ENCODE measurements at regions not wholly inside any gene's neighbourhood (a gene's known extent, or its start where the extent isn't known, plus 50 kb on each side); places are given as distances from the start of the nearest gene placed in this dataset.

- TF ChIP-seq RAD21 (IDR thresholded peaks at IDR 0.05 in 1 of 2, conservative IDR thresholded peaks at IDR 0.05 in 1 of 2; ENCODE audit: low read depth in 2 of 2, low read length in 2 of 2) = no peak
- no peak for TF ChIP-seq CREB1 (IDR thresholded peaks at IDR 0.05)
These were observed 133.6 kb downstream of the TM2D1 start (continued) for GRCh38 chr1:61591351-61591750.
